ENCODE measurements at regions not wholly inside any gene's neighbourhood (a gene's known extent, or its start where the extent isn't known, plus 50 kb on each side); places are given as distances from the start of the nearest gene placed in this dataset.

GRCh38 chr15:66928101-66928500 is 137.3 kb upstream of the SMAD3 start:
- TF ChIP-seq CTCF (IDR thresholded peaks at IDR 0.05; ENCODE audit: low read depth, low read length): no peak
- in situ Hi-C loops (cut with HindIII; ENCODE audit: low sequenced_read_pairs): no loop called here
- H3K4me3 ChIP-seq (ENCODE audit: low read depth, low read length): no peak overlapping the region
- DNase-seq (ENCODE audit: low read depth, low spot score): no peak

- H3K4me3 ChIP-seq (ENCODE audit: low read depth, low read length): no peak overlapping the region
- TF ChIP-seq CTCF (IDR thresholded peaks at IDR 0.05; ENCODE audit: low read depth, low read length): no peak
- in situ Hi-C loops (cut with HindIII; ENCODE audit: low sequenced_read_pairs): no loop called here
- no peak for DNase-seq (ENCODE audit: low read depth, low spot score)
Observed at GRCh38 chr15:66928784-66929183, 136.6 kb upstream of the SMAD3 start.

GRCh38 chr15:66929843-66930402 is 135.5 kb upstream of the SMAD3 start:
- in situ Hi-C loops (cut with HindIII; ENCODE audit: low sequenced_read_pairs): no loop called here
- no peak for DNase-seq (ENCODE audit: low read depth, low spot score)
- no peak for TF ChIP-seq CTCF (IDR thresholded peaks at IDR 0.05; ENCODE audit: low read depth, low read length)
- H3K4me3 ChIP-seq (ENCODE audit: low read depth, low read length): no peak overlapping the region

- DNase-seq (ENCODE audit: low read depth, low spot score): peak; percentile 59
- TF ChIP-seq CTCF (IDR thresholded peaks at IDR 0.05; ENCODE audit: low read depth, low read length): no peak
- H3K4me3 ChIP-seq (ENCODE audit: low read depth, low read length): no peak overlapping the region
- in situ Hi-C loops (cut with HindIII; ENCODE audit: low sequenced_read_pairs): no loop called here
Observed at GRCh38 chr15:66931768-66932633, 133.4 kb upstream of the SMAD3 start.

GRCh38 chr15:66932634-66933024 is 132.8 kb upstream of the SMAD3 start:
- in situ Hi-C loops (cut with HindIII; ENCODE audit: low sequenced_read_pairs): no loop called here

More at GRCh38 chr15:66932634-66933024, 132.8 kb upstream of the SMAD3 start:
- TF ChIP-seq CTCF (IDR thresholded peaks at IDR 0.05; ENCODE audit: low read depth, low read length): no peak
- DNase-seq (ENCODE audit: low read depth, low spot score): no peak
- no peak overlapping the region for H3K4me3 ChIP-seq (ENCODE audit: low read depth, low read length)

All from astrocyte of the spinal cord (primary cell).